Fibroblast of pulmonary artery (primary cell): ENCODE measurements at regions not wholly inside any gene's neighbourhood (a gene's known extent, or its start where the extent isn't known, plus 50 kb on each side); places are given as distances from the start of the nearest gene placed in this dataset.

Experiments used
- DNase-seq: peaks from one replicate; pipeline ENCODE4 v3.0.0-alpha.2; 2010; ENCODE audit warnings: low read depth
- H3K4me3 ChIP-seq: replicated peaks from 2 replicates; pipeline ENCODE4 v1.5.1; 2011; ENCODE audit warnings: low read depth, mild to moderate bottlenecking, control low read depth, low read length, moderate library complexity
- CTCF ChIP-seq: IDR thresholded peaks from 2 replicates; pipeline ENCODE4 v1.5.1; 2011; ENCODE audit warnings: mild to moderate bottlenecking, control low read depth, low read length, inconsistent platforms; ENCODE audit errors: missing control alignments

GRCh38 chr13:85298387-85298924, 500.8 kb downstream of the SLITRK6 start:
- no peak for TF ChIP-seq CTCF

GRCh38 chr13:85288698-85289097, 510.5 kb downstream of the SLITRK6 start:
- H3K4me3 ChIP-seq = no peak overlapping the region
- DNase-seq = no peak
- no peak for TF ChIP-seq CTCF

More at GRCh38 chr13:85298387-85298924, 500.8 kb downstream of the SLITRK6 start:
- DNase-seq = no peak
- no peak overlapping the region for H3K4me3 ChIP-seq

GRCh38 chr13:85287528-85287927, 511.7 kb downstream of the SLITRK6 start:
- no peak overlapping the region for H3K4me3 ChIP-seq
- no peak for TF ChIP-seq CTCF
- DNase-seq = no peak

- TF ChIP-seq CTCF = no peak
- peak; percentile 37 for DNase-seq
- no peak overlapping the region for H3K4me3 ChIP-seq
Measured at GRCh38 chr13:85286081-85286480, 513.1 kb downstream of the SLITRK6 start.

- DNase-seq = no peak
- no peak for TF ChIP-seq CTCF
- no peak overlapping the region for H3K4me3 ChIP-seq
Measured at GRCh38 chr13:85284349-85284748, 514.9 kb downstream of the SLITRK6 start.

- no peak overlapping the region for H3K4me3 ChIP-seq
- peak; percentile 10 for DNase-seq
- TF ChIP-seq CTCF = no peak
Measured at GRCh38 chr13:85283408-85283807, 515.8 kb downstream of the SLITRK6 start.

GRCh38 chr13:85282876-85283275, 516.3 kb downstream of the SLITRK6 start:
- H3K4me3 ChIP-seq = no peak overlapping the region
- TF ChIP-seq CTCF = no peak
- DNase-seq = no peak
